ENCODE measurements at regions not wholly inside any gene's neighbourhood (a gene's known extent, or its start where the extent isn't known, plus 50 kb on each side); places are given as distances from the start of the nearest gene placed in this dataset.

DNA sequence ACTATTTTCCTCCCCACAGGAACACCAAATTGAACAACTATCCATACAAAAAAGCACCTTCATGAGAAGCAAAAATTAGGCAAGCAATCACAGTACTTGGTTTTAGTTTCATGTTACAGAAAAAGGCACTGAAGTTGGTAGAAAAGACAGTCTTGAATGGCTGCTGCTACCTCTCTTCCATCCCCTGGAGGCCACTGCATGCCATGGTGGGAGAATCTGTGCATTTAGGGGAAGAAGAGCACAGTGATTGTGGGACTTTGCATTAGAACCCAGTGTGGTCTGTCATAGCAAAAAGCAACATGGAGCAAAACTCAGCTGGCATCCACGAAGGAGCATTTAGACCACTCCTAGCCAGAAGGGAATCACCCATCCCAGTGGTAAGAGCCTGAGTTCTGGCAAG, 941.9 kb downstream of the PCDH18 start:
- TF ChIP-seq, protein P1, sequence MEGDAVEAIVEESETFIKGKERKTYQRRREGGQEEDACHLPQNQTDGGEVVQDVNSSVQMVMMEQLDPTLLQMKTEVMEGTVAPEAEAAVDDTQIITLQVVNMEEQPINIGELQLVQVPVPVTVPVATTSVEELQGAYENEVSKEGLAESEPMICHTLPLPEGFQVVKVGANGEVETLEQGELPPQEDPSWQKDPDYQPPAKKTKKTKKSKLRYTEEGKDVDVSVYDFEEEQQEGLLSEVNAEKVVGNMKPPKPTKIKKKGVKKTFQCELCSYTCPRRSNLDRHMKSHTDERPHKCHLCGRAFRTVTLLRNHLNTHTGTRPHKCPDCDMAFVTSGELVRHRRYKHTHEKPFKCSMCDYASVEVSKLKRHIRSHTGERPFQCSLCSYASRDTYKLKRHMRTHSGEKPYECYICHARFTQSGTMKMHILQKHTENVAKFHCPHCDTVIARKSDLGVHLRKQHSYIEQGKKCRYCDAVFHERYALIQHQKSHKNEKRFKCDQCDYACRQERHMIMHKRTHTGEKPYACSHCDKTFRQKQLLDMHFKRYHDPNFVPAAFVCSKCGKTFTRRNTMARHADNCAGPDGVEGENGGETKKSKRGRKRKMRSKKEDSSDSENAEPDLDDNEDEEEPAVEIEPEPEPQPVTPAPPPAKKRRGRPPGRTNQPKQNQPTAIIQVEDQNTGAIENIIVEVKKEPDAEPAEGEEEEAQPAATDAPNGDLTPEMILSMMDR (IDR thresholded peaks at IDR 0.05; ENCODE audit: low read depth, low read length, poor library complexity, severe bottlenecking): no peak
- TF ChIP-seq EZH2phosphoT487 (IDR thresholded peaks at IDR 0.05; ENCODE audit: borderline replicate concordance, low read length): no peak
